H9 (cell line): ENCODE measurements at regions not wholly inside any gene's neighbourhood (a gene's known extent, or its start where the extent isn't known, plus 50 kb on each side); places are given as distances from the start of the nearest gene placed in this dataset.

Experiments used
- DNase-seq: peaks from one replicate; pipeline ENCODE4 v3.0.0-alpha.2; 2017
- H2AFZ ChIP-seq: one replicate; pipeline ENCODE4 v1.6.1; 2013; ENCODE audit warnings: mild to moderate bottlenecking, low read length, control low read depth, moderate library complexity
- H2AK5ac ChIP-seq: 2 replicates; pipeline ENCODE4 v1.6.1; 2013; ENCODE audit warnings: low read length, control low read depth, mixed read lengths; ENCODE audit not compliant: insufficient read length
- H2BK120ac ChIP-seq: one replicate; pipeline ENCODE4 v1.6.1; 2013; ENCODE audit warnings: low read depth, mild to moderate bottlenecking, low read length, control low read depth, inconsistent platforms; ENCODE audit not compliant: poor library complexity, severe bottlenecking
- H2BK12ac ChIP-seq: 2 replicates; pipeline ENCODE4 v1.6.1; 2013; ENCODE audit warnings: low read length, control low read depth, mixed read lengths, low read depth; ENCODE audit not compliant: insufficient read length
- H2BK15ac ChIP-seq: 2 replicates; pipeline ENCODE4 v1.6.1; 2013; ENCODE audit warnings: low read depth, low read length, control low read depth
- H2BK20ac ChIP-seq: one replicate; pipeline ENCODE4 v1.6.1; 2013; ENCODE audit warnings: low read depth, mild to moderate bottlenecking, low read length, control low read depth, inconsistent platforms; ENCODE audit not compliant: poor library complexity, severe bottlenecking
- H2BK5ac ChIP-seq: 2 replicates; pipeline ENCODE4 v1.6.1; 2013; ENCODE audit warnings: low read length, control low read depth, mixed read lengths; ENCODE audit not compliant: insufficient read length
- H3K14ac ChIP-seq: 2 replicates; pipeline ENCODE4 v1.6.1; 2013; ENCODE audit warnings: low read length, control low read depth; ENCODE audit not compliant: insufficient read depth
- H3K18ac ChIP-seq: 2 replicates; pipeline ENCODE4 v1.6.1; 2013; ENCODE audit warnings: low read depth, mild to moderate bottlenecking, mixed read lengths, low read length, control low read depth; ENCODE audit not compliant: insufficient read length
- H3K23ac ChIP-seq: 2 replicates; pipeline ENCODE4 v1.6.1; 2013; ENCODE audit warnings: low read length, control low read depth, mixed read lengths, low read depth; ENCODE audit not compliant: insufficient read length
- H3K23me2 ChIP-seq: 2 replicates; pipeline ENCODE4 v1.6.1; 2013; ENCODE audit warnings: low read depth, mild to moderate bottlenecking, mixed read lengths, low read length, control low read depth; ENCODE audit not compliant: insufficient read length, poor library complexity, severe bottlenecking
- H3K27ac ChIP-seq: 2 replicates; pipeline ENCODE4 v1.5.1; 2013; ENCODE audit warnings: low read length, control low read depth, mixed read lengths, low read depth; ENCODE audit not compliant: insufficient read length
- H3K27me3 ChIP-seq: 2 replicates; pipeline ENCODE4 v1.6.1; 2013; ENCODE audit warnings: low read length, control low read depth, inconsistent platforms; ENCODE audit not compliant: insufficient read depth
- H3K4ac ChIP-seq: 2 replicates; pipeline ENCODE4 v1.6.1; 2013; ENCODE audit warnings: low read depth, mild to moderate bottlenecking, control low read depth, inconsistent platforms, low read length, moderate library complexity
- H3K4me1 ChIP-seq: 2 replicates; pipeline ENCODE4 v1.6.1; 2013; ENCODE audit warnings: low read length, control low read depth, inconsistent platforms; ENCODE audit not compliant: insufficient read depth
- H3K4me2 ChIP-seq: 2 replicates; pipeline ENCODE4 v1.6.1; 2013; ENCODE audit warnings: low read length, control low read depth, mixed read lengths; ENCODE audit not compliant: insufficient read length, insufficient read depth
- H3K56ac ChIP-seq: 2 replicates; pipeline ENCODE4 v1.6.1; 2013; ENCODE audit warnings: low read depth, mild to moderate bottlenecking, mixed read lengths, low read length, control low read depth; ENCODE audit not compliant: insufficient read length
- H3K79me1 ChIP-seq: 2 replicates; pipeline ENCODE4 v1.6.1; 2013; ENCODE audit warnings: low read depth, mild to moderate bottlenecking, moderate library complexity, low read length, control low read depth, inconsistent platforms; ENCODE audit not compliant: insufficient read depth, poor library complexity, severe bottlenecking
- H3K79me2 ChIP-seq: 2 replicates; pipeline ENCODE4 v1.6.1; 2013; ENCODE audit warnings: low read length, control low read depth, inconsistent platforms; ENCODE audit not compliant: insufficient read depth
- H3K9ac ChIP-seq: 2 replicates; pipeline ENCODE4 v1.6.1; 2013; ENCODE audit warnings: low read length, control low read depth, mixed read lengths; ENCODE audit not compliant: insufficient read length; ENCODE audit errors: extremely low read depth
- H3K9me3 ChIP-seq: one replicate; pipeline ENCODE4 v1.6.1; 2013; ENCODE audit warnings: low read depth, low read length, inconsistent platforms; ENCODE audit not compliant: control insufficient read depth
- H3T11ph ChIP-seq: one replicate; pipeline ENCODE4 v1.6.1; 2013; ENCODE audit warnings: mild to moderate bottlenecking, low read length, control low read depth, inconsistent platforms
- H4K20me1 ChIP-seq: one replicate; pipeline ENCODE4 v1.6.1; 2013; ENCODE audit not compliant: control insufficient read depth, insufficient read length, insufficient read depth
- H4K5ac ChIP-seq: 2 replicates; pipeline ENCODE4 v1.6.1; 2013; ENCODE audit warnings: low read depth, mild to moderate bottlenecking, mixed read lengths, low read length, control low read depth; ENCODE audit not compliant: insufficient read length
- H4K8ac ChIP-seq: replicated peaks from 2 replicates; pipeline ENCODE4 v1.6.1; 2013; ENCODE audit warnings: low read length, control low read depth, mixed read lengths, low read depth; ENCODE audit not compliant: insufficient read length
- H4K91ac ChIP-seq: 2 replicates; pipeline ENCODE4 v1.6.1; 2013; ENCODE audit warnings: low read depth, mild to moderate bottlenecking, moderate library complexity, mixed read lengths, low read length, control low read depth; ENCODE audit not compliant: insufficient read length
- H3K27ac Mint-ChIP-seq, 3 experiments: 2 replicates in 2 of 3; 3 replicates in 1 of 3; pipeline ENCODE4 v1.8.0; 2020 to 2021; ENCODE audit warnings: mixed read lengths in 3 of 3, mild to moderate bottlenecking in 1 of 3, moderate library complexity in 1 of 3
- H3K27me3 Mint-ChIP-seq: 2 replicates; pipeline ENCODE4 v1.8.0; 2021; ENCODE audit warnings: low read depth, mild to moderate bottlenecking, moderate library complexity, mixed read lengths
- H3K36me3 Mint-ChIP-seq, 3 experiments: 2 replicates in 2 of 3; 3 replicates in 1 of 3; pipeline ENCODE4 v1.8.0; 2020 to 2021; ENCODE audit warnings: low read depth in 3 of 3, mixed read lengths in 3 of 3; ENCODE audit not compliant: insufficient read depth in 1 of 3
- H3K4me1 Mint-ChIP-seq, 2 experiments: 2 replicates each; pipeline ENCODE4 v1.8.0; 2020; ENCODE audit warnings: mixed read lengths in 2 of 2
- H3K4me3 Mint-ChIP-seq, 2 experiments: 2 replicates in 1 of 2; 3 replicates in 1 of 2; pipeline ENCODE4 v1.8.0; 2020 to 2021; ENCODE audit warnings: mild to moderate bottlenecking in 2 of 2, mixed read lengths in 2 of 2, moderate library complexity in 1 of 2
- H3K9me3 Mint-ChIP-seq, 2 experiments: 2 replicates in 1 of 2; 3 replicates in 1 of 2; pipeline ENCODE4 v1.8.0; 2020; ENCODE audit warnings: mild to moderate bottlenecking in 2 of 2, mixed read lengths in 2 of 2, moderate library complexity in 1 of 2
- WGBS: extraction: QIAGEN DNeasy Blood & Tissue Kit; methylation state at CpG from one replicate; pipeline ENCODE4 v1.1.7; 2013; ENCODE audit warnings: missing lambda C conversion rate, low lambda C conversion rate, mixed read lengths; ENCODE audit not compliant: insufficient read length; ENCODE audit errors: extremely low coverage; 5-methylcytosine and 5-hydroxymethylcytosine counted together
- TF ChIP-seq, protein P1 (sequence below): fragments of 200-600 bp; sonication (generic); conservative IDR thresholded peaks from 3 replicates; pipeline ENCODE4 v1.8.0; 2021; ENCODE audit warnings: antibody characterized with exemption, mild to moderate bottlenecking

DNA sequence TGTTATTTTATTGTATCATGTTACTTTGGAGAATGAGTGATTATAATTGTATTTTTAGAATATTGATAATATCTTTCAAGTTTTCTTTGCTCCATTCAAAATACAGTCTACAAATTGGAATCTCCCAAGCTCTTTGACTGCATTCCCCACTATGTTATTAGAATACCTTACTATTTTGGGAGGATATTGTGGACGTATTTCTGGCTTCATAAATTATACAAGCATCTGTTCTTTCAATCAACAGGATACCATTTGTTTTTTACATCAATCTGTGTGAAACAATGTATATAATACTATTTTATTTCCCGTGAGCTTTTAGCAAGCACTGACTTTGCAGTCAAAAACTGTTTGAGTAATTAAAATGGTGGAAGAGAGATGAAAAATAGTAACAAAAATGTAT is 226.5 kb downstream of the PTPRC start:
- H3K9me3 Mint-ChIP-seq, result no peaks in the 10 kb centered on the region
- Histone ChIP-seq H3T11ph (no peak overlapping the region), H3K23me2 (no peaks in the 10 kb centered on the region), H4K20me1 (no peaks in the 10 kb centered on the region), H3K14ac (no peak overlapping the region), H2BK120ac (no peak overlapping the region), H4K5ac (no peak overlapping the region), H2BK12ac (no peak overlapping the region), H4K91ac (no peak overlapping the region), H2AFZ (no peak overlapping the region), H2BK5ac (no peak overlapping the region), H3K27ac (no peak overlapping the region), H3K56ac (no peak overlapping the region), H2AK5ac (no peak overlapping the region), H2BK15ac (no peak overlapping the region), H3K4me2 (no peak overlapping the region), H2BK20ac (no peak overlapping the region), H3K4me1 (no peaks in the 10 kb centered on the region), H3K18ac (no peak overlapping the region), H4K8ac (no peak overlapping the region), H3K4ac (no peak overlapping the region), H3K79me1 (no peaks in the 10 kb centered on the region), H3K9ac (no peak overlapping the region), H3K9me3 (no peaks in the 10 kb centered on the region), H3K79me2 (no peaks in the 10 kb centered on the region), H3K27me3 (no peaks in the 10 kb centered on the region), H3K23ac (no peak overlapping the region)
- no peaks in the 10 kb centered on the region for H3K36me3 Mint-ChIP-seq
- no peaks in the 10 kb centered on the region for H3K27me3 Mint-ChIP-seq
- no peaks in the 10 kb centered on the region for H3K4me1 Mint-ChIP-seq
- TF ChIP-seq, protein P1, sequence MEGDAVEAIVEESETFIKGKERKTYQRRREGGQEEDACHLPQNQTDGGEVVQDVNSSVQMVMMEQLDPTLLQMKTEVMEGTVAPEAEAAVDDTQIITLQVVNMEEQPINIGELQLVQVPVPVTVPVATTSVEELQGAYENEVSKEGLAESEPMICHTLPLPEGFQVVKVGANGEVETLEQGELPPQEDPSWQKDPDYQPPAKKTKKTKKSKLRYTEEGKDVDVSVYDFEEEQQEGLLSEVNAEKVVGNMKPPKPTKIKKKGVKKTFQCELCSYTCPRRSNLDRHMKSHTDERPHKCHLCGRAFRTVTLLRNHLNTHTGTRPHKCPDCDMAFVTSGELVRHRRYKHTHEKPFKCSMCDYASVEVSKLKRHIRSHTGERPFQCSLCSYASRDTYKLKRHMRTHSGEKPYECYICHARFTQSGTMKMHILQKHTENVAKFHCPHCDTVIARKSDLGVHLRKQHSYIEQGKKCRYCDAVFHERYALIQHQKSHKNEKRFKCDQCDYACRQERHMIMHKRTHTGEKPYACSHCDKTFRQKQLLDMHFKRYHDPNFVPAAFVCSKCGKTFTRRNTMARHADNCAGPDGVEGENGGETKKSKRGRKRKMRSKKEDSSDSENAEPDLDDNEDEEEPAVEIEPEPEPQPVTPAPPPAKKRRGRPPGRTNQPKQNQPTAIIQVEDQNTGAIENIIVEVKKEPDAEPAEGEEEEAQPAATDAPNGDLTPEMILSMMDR, result no peak
- DNase-seq, result no peak
- WGBS, result no CpG with 5 or more reads among the region's 2 CpGs
- no peak overlapping the region for H3K4me3 Mint-ChIP-seq
- H3K27ac Mint-ChIP-seq, result no peak overlapping the region
